NCI-H510A (cell line): ENCODE measurements at regions not wholly inside any gene's neighbourhood (a gene's known extent, or its start where the extent isn't known, plus 50 kb on each side); places are given as distances from the start of the nearest gene placed in this dataset.

Experiments
- DNase-seq: peaks from one replicate; lab custom pipeline; 2025; lab: John Stamatoyannopoulos, UW

DNA sequence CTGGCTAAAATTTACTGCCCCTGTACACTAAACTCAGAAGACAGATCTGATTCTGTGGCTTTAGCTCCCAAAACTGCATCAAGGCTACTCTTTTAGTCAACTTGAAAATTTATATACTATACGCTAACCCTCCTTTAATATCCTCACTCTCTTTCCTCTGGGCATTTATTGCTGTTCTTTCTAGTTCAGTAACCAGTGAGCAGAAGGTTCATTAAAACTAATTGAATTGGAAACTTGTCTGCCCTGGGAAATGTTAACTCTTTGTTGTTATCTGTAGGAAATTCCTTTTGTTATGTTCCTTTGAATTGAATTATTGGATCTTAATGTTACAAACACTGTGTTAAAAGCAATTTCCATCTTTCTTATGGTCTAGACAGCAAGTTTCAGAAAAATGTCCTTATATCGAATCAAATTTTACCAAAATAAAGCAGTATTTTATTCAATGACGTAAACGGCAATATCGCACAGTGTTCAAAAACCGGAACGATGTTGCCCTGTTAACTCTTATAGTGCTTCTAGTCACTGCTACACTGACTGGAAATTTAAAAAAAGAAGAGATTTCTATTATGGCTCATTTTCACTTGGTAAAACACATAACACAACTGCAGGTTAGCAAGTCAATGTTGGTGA lies 168.3 kb downstream of the NR4A2 start:
- no peak for DNase-seq

DNA sequence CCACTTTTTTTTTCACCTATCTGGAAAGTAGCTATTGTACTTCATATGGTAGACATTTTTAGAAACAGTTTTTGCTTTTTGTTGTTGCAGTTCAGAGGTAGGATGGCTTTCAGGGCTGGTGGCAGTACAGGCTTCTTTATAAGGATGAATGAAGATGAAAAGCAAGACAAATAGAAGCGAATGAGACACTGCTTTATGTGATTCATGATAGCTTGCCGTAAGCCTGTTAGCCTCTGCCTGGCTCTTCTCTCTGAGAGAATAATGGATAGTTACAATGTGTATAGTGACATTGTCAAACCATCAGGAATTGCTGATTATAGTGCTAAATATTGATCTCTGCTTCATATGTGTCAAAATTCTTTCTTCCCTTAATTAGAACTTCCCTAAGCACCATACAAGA lies 173.7 kb downstream of the NR4A2 start:
- DNase-seq: no peak

DNA sequence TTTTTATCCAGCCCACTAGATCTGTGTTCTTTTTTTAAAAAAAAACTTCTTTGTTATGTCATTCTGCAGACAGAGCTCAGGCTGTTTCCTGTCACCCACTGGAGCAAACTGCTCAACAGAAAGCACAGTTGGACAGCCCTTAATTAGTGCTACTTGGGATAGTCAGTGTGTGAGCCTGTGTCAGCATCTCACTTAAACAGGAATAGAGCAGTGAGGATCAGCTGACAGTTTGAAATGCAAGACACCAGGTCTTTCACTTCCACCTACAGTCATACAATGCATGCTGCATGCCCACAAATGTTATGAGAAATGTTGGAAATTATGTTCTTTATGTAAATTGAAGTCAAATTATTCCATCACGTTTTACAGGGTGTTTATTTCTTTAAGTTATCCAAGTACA lies 174.9 kb downstream of the NR4A2 start:
- DNase-seq: no peak

DNA sequence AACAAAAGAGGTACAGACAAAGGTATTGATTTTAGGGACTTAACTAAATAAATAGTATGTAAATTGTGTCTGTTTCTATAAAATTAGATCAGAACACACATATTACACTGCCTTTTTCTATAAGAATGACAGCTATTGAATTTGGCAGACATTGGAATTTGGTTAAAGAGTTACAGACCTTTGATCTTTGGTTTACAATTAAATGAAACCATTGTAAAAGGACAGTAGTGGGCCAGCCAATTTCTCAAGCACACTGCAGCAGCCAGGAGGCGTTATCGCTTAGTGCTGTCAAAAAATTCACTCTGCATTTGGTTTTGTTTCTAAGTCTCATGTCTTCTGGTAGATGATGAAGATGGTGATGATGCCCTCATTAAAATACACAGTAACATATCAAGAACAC lies 175.9 kb downstream of the NR4A2 start:
- DNase-seq: no peak

DNA sequence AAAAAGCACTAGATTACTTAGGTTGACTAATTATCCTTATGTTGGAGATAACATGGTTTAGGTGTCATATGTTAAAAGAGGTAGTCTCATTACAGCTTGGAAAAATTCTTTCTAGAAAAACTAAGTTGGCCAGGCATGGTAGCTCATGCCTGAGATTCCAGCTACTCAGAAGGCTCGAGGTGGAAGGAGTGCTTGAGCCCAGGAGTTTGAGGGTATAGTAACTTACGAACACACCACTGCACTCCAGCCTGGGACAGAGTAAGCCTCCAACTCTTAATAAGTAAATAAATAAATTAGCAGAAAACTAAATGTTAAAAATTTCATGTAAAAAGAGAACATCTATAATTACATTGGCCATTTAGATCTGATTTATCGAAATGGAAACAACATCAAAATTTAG lies 177.2 kb downstream of the NR4A2 start:
- DNase-seq: no peak

DNA sequence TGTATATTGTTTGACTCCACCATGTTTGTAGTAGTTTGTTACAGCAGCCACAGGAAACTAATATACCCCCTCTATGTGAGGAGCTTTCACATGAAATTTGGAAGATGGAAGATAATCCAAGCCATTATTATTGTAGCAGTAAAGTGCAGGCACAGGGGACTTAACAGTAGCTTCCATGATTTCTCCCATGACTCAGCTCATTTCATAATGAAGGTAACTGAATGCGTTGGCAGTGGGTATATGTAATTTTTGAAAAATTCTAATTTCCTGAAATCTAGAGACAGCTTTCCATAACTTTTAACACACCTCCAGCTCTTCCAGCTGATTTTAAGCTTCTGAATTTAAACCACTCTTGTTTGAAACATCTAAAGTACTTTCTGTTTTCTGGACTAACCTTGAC lies 181.2 kb downstream of the NR4A2 start:
- no peak for DNase-seq

DNA sequence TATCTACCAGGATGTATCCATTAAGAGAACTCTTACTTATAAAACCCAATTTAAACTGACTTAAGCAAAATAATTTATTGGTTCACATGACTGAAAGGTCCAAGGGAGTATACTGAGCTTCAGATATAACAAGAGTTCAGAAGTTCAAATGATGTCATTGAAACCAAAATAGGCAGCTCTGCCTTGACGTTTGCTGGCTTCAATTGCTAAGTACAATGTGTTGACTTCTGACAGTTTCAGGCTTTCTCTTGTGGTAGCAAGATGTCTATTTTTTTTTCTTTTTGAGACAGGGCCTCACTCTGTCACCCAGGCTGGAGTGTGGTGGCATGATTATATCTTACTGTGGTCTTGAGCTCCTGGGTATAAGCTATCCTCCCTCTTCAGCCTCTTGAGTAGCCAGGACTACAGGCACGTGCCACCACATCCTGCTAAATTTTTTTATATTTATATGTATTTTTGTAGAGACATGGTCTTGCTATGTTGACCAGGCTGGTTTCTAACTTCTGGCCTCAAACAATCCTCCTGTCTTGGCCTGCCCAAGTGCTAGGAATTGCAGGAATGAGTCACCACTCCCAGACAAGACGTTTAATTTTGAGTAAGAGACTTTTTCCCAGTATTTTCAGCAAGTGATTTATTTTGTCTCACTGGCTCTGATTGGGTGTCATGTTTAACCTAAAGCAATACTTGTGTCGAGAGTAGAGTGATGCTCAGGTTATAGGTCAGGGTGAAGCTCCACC lies 184.8 kb downstream of the NR4A2 start:
- DNase-seq: no peak

DNA sequence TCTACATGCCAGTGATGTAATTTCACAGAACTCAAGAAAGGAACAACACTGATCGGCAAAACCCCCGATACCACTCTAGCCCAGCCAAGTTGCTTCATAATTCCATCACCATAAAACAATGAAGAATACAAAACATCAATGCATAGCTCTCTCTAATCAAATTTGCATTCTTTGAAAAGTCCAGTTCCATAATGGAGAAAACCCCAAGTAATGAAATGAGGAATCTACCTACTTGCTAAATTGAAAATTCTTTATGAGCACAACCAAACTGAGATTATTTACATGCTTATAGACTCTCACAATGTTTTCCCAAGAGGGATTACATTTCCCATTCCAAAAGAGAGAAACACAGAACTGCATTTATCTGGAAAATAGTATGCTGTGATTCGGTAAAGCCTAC lies 186.5 kb downstream of the NR4A2 start:
- no peak for DNase-seq

DNA sequence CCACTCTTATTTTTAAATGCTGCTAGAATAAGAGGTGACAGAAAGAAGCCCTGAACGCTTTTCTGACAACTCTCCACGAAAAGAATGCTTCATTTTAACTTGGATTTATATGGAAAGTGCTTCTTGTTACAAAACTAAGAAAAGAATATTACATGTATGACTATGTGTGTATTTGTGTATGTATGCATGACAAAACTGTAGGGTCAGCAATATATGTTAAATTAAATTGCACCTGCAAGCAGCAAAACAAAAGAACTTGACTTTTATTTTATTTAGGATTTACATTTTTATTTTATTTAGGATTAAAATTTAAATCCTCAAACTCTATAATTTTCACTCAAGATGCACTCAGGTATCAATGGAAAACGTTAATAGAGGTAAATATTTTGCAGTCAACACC lies 187.1 kb downstream of the NR4A2 start:
- DNase-seq: no peak

DNA sequence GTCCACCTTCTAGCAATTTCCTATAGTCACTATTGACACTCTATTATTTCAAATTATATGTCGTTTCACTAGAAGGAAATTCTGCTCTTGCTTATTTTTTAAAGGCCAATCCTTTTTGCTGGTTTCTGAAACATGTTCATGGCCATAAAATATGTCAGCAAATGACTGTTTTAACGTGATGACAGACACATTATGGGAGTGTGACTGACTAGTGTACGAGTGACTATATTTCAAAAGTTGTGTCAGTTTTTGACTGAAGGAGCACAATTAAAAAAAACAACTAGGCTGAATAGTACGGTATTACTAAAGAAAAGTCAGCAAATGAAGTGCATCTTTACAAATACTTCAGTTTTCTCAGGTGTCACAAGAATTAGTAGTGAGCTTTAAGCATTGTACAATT lies 196.0 kb downstream of the NR4A2 start:
- no peak for DNase-seq

DNA sequence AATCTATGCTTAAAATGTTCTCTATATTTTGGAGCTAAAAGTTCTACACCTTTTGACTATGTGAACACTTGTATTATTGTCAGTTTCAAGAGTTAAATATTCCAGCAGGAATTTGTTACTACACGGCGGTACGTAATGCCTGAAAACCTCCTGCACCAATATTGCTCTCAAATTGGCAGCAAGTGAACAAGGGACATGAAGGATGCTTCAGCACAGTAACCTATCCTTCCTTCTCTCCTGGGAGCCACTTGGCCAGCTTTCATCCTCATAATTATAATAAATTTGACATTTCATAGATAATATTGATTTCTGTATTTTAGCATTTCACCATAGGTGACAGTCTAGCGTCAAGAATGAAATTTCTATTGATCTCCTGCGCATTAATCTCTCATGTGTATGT lies 197.6 kb downstream of the NR4A2 start:
- no peak for DNase-seq

DNA sequence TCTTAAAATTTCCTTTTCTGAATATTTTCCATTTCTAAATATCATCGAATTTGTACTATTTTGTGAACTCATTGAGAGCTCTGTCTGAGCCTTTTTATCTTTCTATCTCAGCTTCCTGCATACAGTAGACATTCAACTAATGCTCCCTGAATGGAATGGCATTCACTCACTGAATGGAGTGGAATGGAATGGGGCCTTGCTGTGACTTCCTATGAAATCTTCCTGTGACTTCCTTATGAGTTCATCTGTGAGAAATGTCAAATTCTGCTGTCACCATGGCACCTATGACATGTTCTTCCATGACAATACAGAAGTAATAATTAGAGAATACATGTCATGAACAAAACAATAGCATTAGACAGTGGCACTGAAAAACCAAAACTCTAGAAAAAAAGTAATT lies 199.6 kb downstream of the NR4A2 start:
- no peak for DNase-seq

DNA sequence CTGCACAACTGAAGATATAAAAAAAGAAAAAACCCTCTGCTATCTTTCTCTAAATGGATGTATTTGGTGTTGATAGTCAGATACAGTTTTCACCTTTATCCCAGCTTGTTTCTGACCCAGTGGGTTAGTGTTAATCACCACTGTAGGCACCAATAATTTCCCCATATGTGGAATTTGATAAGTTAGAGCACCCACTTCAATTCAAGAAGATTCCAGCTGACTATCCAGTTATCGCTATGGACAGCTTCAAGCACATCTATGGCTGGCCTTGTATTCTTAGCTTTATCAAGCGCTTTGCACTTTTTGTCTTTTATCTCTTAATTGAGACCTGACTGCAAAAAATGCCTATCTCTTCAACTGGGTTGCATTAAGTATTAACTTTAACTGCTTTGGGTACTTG lies 200.4 kb downstream of the NR4A2 start:
- no peak for DNase-seq

DNA sequence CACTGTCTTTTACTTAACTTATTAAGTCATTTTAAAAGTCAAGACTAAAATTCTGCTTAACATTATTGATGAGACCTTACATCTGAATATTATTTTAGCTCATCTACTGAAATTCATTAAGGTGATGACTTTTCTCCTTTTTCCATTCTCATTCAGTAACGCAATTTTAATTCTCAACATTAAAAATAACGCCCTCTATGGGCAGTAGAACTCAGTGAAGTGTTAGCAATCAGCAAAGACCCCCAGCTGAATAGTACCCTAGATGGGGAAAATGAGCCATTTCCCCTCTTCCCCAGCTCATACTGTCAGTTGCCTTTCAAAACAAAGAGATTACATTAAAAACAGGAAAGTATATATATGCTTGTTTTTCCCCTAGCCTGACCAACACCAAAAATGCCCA lies 203.3 kb downstream of the NR4A2 start:
- no peak for DNase-seq

DNA sequence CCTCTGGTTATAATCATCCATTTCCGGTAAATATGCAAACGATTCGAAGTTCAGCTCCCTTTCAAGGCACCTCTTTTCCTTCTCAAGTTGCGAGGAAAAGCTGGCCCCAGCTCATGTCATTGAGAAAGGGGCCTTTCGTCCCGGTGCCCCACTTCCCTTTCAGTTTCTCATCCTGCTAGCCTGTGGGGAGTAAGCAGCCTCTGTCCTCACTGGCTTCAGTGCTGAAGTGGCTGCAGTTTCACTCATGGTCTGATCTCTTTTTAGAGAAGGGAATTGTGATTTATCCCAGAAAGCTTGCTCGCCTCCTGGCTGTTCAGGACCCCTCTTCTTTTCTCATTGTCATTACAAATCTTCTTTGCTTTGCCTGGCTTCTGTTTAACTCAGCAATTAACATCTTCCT lies 207.5 kb downstream of the NR4A2 start:
- no peak for DNase-seq

DNA sequence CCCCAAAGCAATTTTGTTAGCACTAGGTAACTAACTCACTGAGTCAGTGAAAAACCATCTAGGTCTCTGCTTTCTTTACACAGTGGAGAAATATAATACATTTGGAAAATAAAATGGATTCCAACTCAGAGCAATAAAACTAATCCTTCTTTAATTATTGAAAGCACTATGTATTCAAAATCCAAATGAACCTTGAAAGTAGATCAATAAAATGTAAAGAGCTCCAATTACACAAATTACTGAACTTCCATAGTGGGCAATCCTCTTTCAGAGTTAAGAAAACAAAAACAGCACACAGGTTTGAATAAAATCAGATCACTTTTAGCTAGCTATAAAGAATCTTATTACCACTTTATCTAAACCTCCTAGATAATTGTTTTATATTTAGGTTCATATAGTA lies 208.1 kb downstream of the NR4A2 start:
- DNase-seq: no peak

DNA sequence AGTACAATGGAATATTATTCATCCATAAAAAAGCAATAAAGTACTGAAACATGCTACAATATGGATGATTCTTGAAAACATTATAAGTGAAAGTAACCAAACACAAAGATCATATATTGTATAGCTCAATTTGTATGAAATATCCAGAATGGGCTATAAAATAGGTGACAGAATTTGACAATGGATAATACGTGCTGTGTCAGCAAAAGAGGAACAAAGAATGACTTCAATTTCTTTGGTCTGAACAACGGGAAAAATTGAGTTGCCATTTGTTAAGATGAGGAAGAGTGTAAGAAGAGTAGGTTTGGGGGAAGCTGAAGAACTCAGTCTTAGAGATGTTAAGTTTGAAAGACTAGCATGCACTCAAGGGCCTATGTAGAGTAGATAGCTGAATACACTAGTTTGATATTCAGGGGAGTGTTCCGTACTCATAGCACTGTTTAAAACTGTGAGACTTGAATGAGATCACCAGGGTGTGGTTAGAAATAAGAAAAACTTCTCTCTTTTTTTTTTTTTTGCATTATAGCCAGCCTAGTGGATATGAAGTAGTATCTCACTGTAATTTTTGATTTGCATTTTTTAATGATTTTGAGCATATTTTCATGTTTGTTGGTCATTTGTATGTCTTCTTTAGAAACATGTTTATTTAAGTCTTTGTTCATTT lies 213.6 kb downstream of the NR4A2 start:
- no peak for DNase-seq

DNA sequence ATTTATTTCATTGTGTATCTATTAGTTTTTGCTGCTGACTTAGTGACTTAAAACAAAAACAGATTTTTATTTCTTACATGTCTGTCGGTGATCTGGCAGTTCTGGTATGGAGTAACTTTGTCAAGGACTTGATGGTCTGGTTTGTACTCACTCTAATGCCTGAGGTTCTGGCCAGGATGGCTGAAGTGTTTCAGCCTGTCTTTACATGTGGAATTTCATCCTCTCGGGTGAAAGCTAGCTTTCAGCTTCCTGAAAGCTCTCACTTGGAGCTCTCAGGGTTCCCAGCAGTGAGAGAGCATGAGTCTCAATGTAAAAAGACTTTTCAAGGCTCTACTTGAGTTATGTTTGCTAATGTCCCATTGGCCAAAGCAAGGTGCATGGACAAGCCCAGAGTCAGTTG lies 216.4 kb downstream of the NR4A2 start:
- DNase-seq: no peak

DNA sequence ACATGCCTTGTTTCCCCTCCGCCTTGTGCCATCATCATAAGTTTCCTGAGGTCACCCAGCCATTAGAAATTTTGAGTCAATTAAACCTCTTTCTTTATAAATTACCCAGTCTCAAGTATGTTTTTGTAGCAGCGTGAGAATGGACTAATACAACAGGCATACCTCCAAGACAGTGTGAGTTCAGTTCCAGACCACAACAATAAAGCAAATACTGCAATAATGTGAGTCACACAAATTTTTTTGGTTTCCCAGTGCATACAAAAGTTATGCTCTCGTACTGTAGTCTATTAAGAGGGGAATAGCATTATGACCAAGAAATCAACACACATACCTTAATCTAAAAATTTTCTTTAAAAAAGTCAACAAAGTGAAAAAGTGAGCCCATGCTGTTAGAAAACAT lies 217.2 kb downstream of the NR4A2 start:
- DNase-seq: no peak

DNA sequence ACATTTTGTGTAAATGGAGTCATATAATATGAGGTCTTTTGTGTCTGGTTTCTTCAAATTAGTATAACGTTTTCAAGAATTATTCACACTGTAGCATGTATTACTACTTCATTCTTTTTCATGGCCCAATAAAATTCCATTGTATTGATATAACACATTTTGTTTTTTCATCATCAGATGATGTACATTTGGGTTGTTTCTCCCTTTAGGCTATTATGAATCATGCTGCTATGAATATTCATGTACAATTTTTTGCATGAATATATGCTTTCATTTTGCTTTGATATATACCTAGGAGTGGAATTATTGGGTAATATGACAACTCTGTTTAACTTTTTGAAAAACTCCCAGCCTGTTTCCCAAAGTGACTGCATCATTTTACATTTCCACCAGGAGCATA lies 220.2 kb downstream of the NR4A2 start:
- no peak for DNase-seq

DNA sequence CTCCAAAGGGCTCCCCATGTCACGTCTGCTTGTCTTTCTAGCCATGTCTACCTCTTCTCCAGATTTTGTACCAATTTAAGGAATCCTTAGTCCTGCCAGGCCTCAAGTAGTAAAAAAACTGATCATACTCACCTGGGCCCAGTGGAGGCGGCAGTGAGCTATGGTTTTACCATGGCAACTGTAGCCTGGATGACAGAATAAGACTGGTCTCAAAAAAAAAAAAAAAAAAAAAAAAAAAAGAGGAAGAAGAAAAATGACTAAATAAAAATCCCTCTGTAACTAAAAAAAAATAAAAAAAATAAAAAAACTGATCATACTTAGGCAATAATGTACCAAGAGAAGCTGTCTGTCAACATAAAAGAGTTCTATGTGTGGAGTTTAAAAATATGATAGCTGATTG lies 221.6 kb downstream of the NR4A2 start:
- no peak for DNase-seq

DNA sequence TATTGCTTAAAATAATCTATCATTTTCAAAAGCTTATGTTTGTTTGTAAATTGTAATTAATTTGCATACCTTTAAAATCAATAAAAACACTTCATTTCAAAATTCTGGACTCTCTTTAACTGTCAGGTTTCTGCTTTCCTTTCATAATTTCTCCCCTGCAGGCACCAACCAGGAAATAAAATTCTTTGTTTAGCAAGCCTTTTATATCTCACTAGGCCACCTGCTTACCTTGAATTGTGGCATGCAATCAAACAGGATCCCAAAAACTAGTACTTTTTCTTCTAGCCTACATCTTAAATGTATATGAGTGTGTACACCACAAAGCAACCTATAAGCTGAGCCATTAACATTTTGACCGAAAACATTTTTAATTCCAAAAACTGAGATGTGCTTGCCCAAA lies 233.1 kb downstream of the NR4A2 start:
- DNase-seq: no peak

DNA sequence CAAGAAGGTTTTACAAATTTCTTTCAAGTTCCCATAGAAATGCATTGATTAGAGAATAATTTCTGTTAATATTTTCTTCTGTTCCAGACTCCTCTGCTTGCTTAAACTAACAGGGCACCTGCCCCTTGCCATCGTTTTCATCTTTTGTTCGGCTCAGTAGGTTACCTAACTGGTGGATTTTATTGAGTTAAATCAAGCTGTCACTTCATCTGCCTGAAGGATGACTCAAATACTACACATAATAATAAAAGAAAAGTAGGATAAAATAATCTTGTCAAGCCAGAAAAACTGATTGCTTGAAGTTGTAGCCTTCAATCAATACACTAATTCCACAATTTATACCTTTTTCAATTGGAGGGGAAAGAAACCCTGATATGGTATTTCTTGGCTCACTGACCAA lies 234.0 kb downstream of the NR4A2 start:
- no peak for DNase-seq

DNA sequence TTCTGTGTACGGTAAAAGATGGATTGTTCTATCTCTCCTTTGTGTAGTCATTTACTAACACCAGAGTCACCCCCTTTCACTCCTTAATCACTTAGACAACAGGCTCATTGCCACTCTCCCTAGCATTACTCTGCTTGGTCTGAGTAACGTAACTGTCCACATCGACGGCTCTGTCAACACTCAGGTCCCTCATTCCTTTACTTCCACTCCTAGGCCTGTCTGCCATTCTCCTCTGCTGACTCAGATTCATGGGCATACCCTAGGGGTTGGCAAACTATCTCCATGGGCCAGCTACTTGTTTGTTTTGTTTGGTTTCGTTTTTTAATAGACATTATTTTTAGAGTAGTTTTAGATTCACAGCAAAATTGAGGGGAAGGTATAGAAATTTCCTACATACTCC lies 243.9 kb downstream of the NR4A2 start:
- no peak for DNase-seq
